ENCODE measurements at regions not wholly inside any gene's neighbourhood (a gene's known extent, or its start where the extent isn't known, plus 50 kb on each side); places are given as distances from the start of the nearest gene placed in this dataset.

GRCh38 chr21:32887026-32887425 lies 115.5 kb upstream of the PAXBP1 start:
- no peaks in the 10 kb centered on the region for H3K9me3 ChIP-seq (ENCODE audit: control insufficient read depth in 1 of 2, insufficient read depth in 1 of 2, low read length in 2 of 2)

GRCh38 chr21:32888971-32889370 lies 117.4 kb upstream of the PAXBP1 start:
- H3K4me3 ChIP-seq (ENCODE audit: low read length): no peak overlapping the region
- no peak for TF ChIP-seq CTCF (IDR thresholded peaks at IDR 0.05)
- Mint-ChIP-seq H3K27me3 (no peaks in the 10 kb centered on the region), H3K36me3 (ENCODE audit: low read depth) (no peaks in the 10 kb centered on the region), H3K4me1 (ENCODE audit: low read depth) (peaks cover 11% of the 10 kb centered on the region), H3K9me3 (no peaks in the 10 kb centered on the region), H3K4me3 (no peak overlapping the region), H3K27ac (no peak overlapping the region)
- H3K27me3 ChIP-seq (ENCODE audit: control insufficient read depth in 1 of 2, insufficient read depth in 2 of 2, low read length in 2 of 2): no peaks in the 10 kb centered on the region
- H3K36me3 ChIP-seq (ENCODE audit: insufficient read depth, low read length): no peaks in the 10 kb centered on the region
- peaks cover 12% of the 10 kb centered on the region for H3K4me1 ChIP-seq (ENCODE audit: insufficient read depth, low read length)
- DNase-seq (no peak), ATAC-seq (ENCODE audit: poor library complexity) (no peak)
- intact Hi-C loops (cut with DNase I, micrococcal nuclease): no loop called here
- CTCF ChIA-PET: no interaction called here
- POLR2A ChIA-PET: interaction anchor here (0.9 kb wide), 1 partner anchor 17 kb away, joined by 3 read pairs; no protein-coding TSS in a partner anchor
- no peak overlapping the region for H3K27ac ChIP-seq (ENCODE audit: low read depth in 1 of 2, low read length in 2 of 2)
- H3K9me3 ChIP-seq (ENCODE audit: control insufficient read depth in 1 of 2, insufficient read depth in 1 of 2, low read length in 2 of 2): no peaks in the 10 kb centered on the region

More at GRCh38 chr21:32887026-32887425, 115.5 kb upstream of the PAXBP1 start:
- intact Hi-C loops (cut with DNase I, micrococcal nuclease): no loop called here
- peak overlapping the region; percentile 51 for H3K4me3 ChIP-seq (ENCODE audit: low read length)
- peak overlapping the region in 1 of 2 donors; percentile 45 for H3K27ac ChIP-seq (ENCODE audit: low read depth in 1 of 2, low read length in 2 of 2)
- ChIA-PET CTCF (no interaction called here), POLR2A (interaction anchor here (1.5 kb wide), 1 partner anchor 52 kb away, joined by 5 read pairs; no protein-coding TSS in a partner anchor)
- Mint-ChIP-seq H3K36me3 (ENCODE audit: low read depth) (no peaks in the 10 kb centered on the region), H3K4me3 (peak overlapping the region; percentile 91), H3K27ac (peak overlapping the region; percentile 68), H3K4me1 (ENCODE audit: low read depth) (peaks cover 11% of the 10 kb centered on the region), H3K27me3 (no peaks in the 10 kb centered on the region), H3K9me3 (no peaks in the 10 kb centered on the region)
- H3K27me3 ChIP-seq (ENCODE audit: control insufficient read depth in 1 of 2, insufficient read depth in 2 of 2, low read length in 2 of 2): no peaks in the 10 kb centered on the region
- H3K36me3 ChIP-seq (ENCODE audit: insufficient read depth, low read length): no peaks in the 10 kb centered on the region
- H3K4me1 ChIP-seq (ENCODE audit: insufficient read depth, low read length): peaks cover 12% of the 10 kb centered on the region
- no peak for ATAC-seq (ENCODE audit: poor library complexity)
- TF ChIP-seq CTCF (IDR thresholded peaks at IDR 0.05): no peak
- no peak for DNase-seq

- Histone ChIP-seq H3K4me1 (ENCODE audit: insufficient read depth, low read length) (peaks cover 12% of the 10 kb centered on the region), H3K27ac (ENCODE audit: low read depth in 1 of 2, low read length in 2 of 2) (no peak overlapping the region), H3K36me3 (ENCODE audit: insufficient read depth, low read length) (no peaks in the 10 kb centered on the region), H3K4me3 (ENCODE audit: low read length) (no peak overlapping the region), H3K9me3 (ENCODE audit: control insufficient read depth in 1 of 2, insufficient read depth in 1 of 2, low read length in 2 of 2) (no peaks in the 10 kb centered on the region), H3K27me3 (ENCODE audit: control insufficient read depth in 1 of 2, insufficient read depth in 2 of 2, low read length in 2 of 2) (no peaks in the 10 kb centered on the region)
- intact Hi-C loops (cut with DNase I, micrococcal nuclease): no loop called here
- DNase-seq: no peak
- peaks cover 11% of the 10 kb centered on the region for H3K4me1 Mint-ChIP-seq (ENCODE audit: low read depth)
- no peak overlapping the region for H3K4me3 Mint-ChIP-seq
- H3K36me3 Mint-ChIP-seq (ENCODE audit: low read depth): no peaks in the 10 kb centered on the region
- POLR2A ChIA-PET: no interaction called here
- no peak for TF ChIP-seq CTCF (IDR thresholded peaks at IDR 0.05)
- no peak overlapping the region for H3K27ac Mint-ChIP-seq
- ATAC-seq (ENCODE audit: poor library complexity): no peak
- H3K27me3 Mint-ChIP-seq: no peaks in the 10 kb centered on the region
- H3K9me3 Mint-ChIP-seq: peaks cover 2% of the 10 kb centered on the region
- CTCF ChIA-PET: no interaction called here
Observed at GRCh38 chr21:32889596-32889995, 118.0 kb upstream of the PAXBP1 start.

Measured in CD4-positive, alpha-beta T cell (primary cell).